ENCODE measurements at regions not wholly inside any gene's neighbourhood (a gene's known extent, or its start where the extent isn't known, plus 50 kb on each side); places are given as distances from the start of the nearest gene placed in this dataset.

- TF ChIP-seq CTCF (IDR thresholded peaks at IDR 0.05; ENCODE audit: insufficient read depth, low read depth, low read length), result no peak
- no peak for TF ChIP-seq EZH2 (IDR thresholded peaks at IDR 0.05; ENCODE audit: insufficient read depth, low read length)
Measured at GRCh38 chr18:10274301-10274700, 180.1 kb upstream of the APCDD1 start.

All from astrocyte (in vitro differentiated cells and primary cell).